22Rv1 (cell line): ENCODE measurements at regions not wholly inside any gene's neighbourhood (a gene's known extent, or its start where the extent isn't known, plus 50 kb on each side); places are given as distances from the start of the nearest gene placed in this dataset.

Experiments
- ZFX ChIP-seq: fragments of 450-650 bp; IDR thresholded peaks from 2 replicates; pipeline ENCODE4 v1.6.1; 2017; ENCODE audit warnings: antibody characterized with exemption, borderline replicate concordance
- TF ChIP-seq, protein P1 (sequence below): fragments of 450-650 bp; IDR thresholded peaks from 2 replicates; pipeline ENCODE4 v1.5.1; 2017; ENCODE audit warnings: mild to moderate bottlenecking

- TF ChIP-seq, protein P1, sequence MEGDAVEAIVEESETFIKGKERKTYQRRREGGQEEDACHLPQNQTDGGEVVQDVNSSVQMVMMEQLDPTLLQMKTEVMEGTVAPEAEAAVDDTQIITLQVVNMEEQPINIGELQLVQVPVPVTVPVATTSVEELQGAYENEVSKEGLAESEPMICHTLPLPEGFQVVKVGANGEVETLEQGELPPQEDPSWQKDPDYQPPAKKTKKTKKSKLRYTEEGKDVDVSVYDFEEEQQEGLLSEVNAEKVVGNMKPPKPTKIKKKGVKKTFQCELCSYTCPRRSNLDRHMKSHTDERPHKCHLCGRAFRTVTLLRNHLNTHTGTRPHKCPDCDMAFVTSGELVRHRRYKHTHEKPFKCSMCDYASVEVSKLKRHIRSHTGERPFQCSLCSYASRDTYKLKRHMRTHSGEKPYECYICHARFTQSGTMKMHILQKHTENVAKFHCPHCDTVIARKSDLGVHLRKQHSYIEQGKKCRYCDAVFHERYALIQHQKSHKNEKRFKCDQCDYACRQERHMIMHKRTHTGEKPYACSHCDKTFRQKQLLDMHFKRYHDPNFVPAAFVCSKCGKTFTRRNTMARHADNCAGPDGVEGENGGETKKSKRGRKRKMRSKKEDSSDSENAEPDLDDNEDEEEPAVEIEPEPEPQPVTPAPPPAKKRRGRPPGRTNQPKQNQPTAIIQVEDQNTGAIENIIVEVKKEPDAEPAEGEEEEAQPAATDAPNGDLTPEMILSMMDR: no peak
- TF ChIP-seq ZFX: no peak
Observed at GRCh38 chr2:136664713-136665405, 100.5 kb upstream of the THSD7B start.
